ENCODE measurements at regions not wholly inside any gene's neighbourhood (a gene's known extent, or its start where the extent isn't known, plus 50 kb on each side); places are given as distances from the start of the nearest gene placed in this dataset.

- DNase-seq, result no peak
Observed at GRCh38 chr6:51489133-51489532, 598.3 kb downstream of the PKHD1 start.

- DNase-seq, result no peak
Observed at GRCh38 chr6:51490101-51490500, 597.3 kb downstream of the PKHD1 start.

- DNase-seq, result no peak
Observed at GRCh38 chr6:51494342-51494741, 593.1 kb downstream of the PKHD1 start.

- DNase-seq, result no peak
Observed at GRCh38 chr6:51495096-51495495, 592.3 kb downstream of the PKHD1 start.

- DNase-seq, result no peak
Observed at GRCh38 chr6:51495610-51496396, 591.6 kb downstream of the PKHD1 start.

- DNase-seq, result no peak
Observed at GRCh38 chr6:51502996-51503395, 584.4 kb downstream of the PKHD1 start.

GRCh38 chr6:51505434-51505833, 582.0 kb downstream of the PKHD1 start:
- DNase-seq, result no peak

GRCh38 chr6:51509597-51509996, 577.8 kb downstream of the PKHD1 start:
- DNase-seq, result no peak

GRCh38 chr6:51511081-51511480, 576.3 kb downstream of the PKHD1 start:
- DNase-seq, result no peak

- peak; percentile 4 for DNase-seq
Observed at GRCh38 chr6:51513891-51514747, 573.3 kb downstream of the PKHD1 start.

GRCh38 chr6:51514748-51515402, 572.5 kb downstream of the PKHD1 start:
- no peak for DNase-seq

- DNase-seq, result no peak
Observed at GRCh38 chr6:51526049-51526448, 561.4 kb downstream of the PKHD1 start.

- DNase-seq, result no peak
Observed at GRCh38 chr6:51526922-51527321, 560.5 kb downstream of the PKHD1 start.

GRCh38 chr6:51528556-51528955, 558.9 kb downstream of the PKHD1 start:
- no peak for DNase-seq

GRCh38 chr6:51529240-51529639, 558.2 kb downstream of the PKHD1 start:
- DNase-seq, result no peak

GRCh38 chr6:51531623-51532022, 555.8 kb downstream of the PKHD1 start:
- no peak for DNase-seq

- no peak for DNase-seq
Observed at GRCh38 chr6:51533962-51534361, 553.5 kb downstream of the PKHD1 start.

- DNase-seq, result no peak
Observed at GRCh38 chr6:51535327-51535726, 552.1 kb downstream of the PKHD1 start.

GRCh38 chr6:51536728-51537127, 550.7 kb downstream of the PKHD1 start:
- DNase-seq, result no peak

GRCh38 chr6:51541847-51542246, 545.6 kb downstream of the PKHD1 start:
- DNase-seq, result no peak

GRCh38 chr6:51542475-51542874, 544.9 kb downstream of the PKHD1 start:
- peak; percentile 2 for DNase-seq

- no peak for DNase-seq
Observed at GRCh38 chr6:51550243-51550642, 537.2 kb downstream of the PKHD1 start.

GRCh38 chr6:51552435-51552834, 535.0 kb downstream of the PKHD1 start:
- no peak for DNase-seq

Measured in fibroblast of skin of abdomen (primary cell).